ENCODE measurements at regions not wholly inside any gene's neighbourhood (a gene's known extent, or its start where the extent isn't known, plus 50 kb on each side); places are given as distances from the start of the nearest gene placed in this dataset.

DNA sequence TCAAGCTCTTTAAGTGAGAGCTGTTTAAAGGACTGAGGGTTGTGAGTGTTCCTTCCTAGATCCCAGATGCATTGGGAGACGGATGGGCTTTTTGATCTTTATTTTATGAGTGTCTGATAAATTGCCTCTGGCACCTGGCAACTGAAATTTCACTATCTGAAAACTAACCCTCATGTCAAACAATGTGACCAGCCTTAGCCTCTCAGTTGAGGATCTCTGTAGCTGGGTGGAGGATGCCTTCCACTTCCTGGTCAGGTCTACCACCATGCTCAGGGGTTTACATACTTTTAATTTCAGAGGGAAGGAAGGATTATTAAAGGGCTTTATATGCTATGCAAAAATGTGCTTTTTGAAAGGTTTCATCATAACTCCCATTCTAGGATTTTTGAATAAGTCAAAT, 70.5 kb upstream of the NT5C1B start:
- H3K36me3 Mint-ChIP-seq (ENCODE audit: insufficient read depth, unreplicated experiment), result no peaks in the 10 kb centered on the region
- peaks cover 5% of the 10 kb centered on the region for H3K9me3 Mint-ChIP-seq (ENCODE audit: low read depth, unreplicated experiment)
- no peak for DNase-seq
- H3K4me1 Mint-ChIP-seq (ENCODE audit: low read depth, unreplicated experiment), result no peaks in the 10 kb centered on the region
- no peak overlapping the region for H3K27ac Mint-ChIP-seq (ENCODE audit: unreplicated experiment)
- no peaks in the 10 kb centered on the region for H3K27me3 Mint-ChIP-seq (ENCODE audit: unreplicated experiment)
- H3K4me3 Mint-ChIP-seq (ENCODE audit: low read depth, unreplicated experiment), result no peak overlapping the region
- BruUV-seq (replicated peaks), result no TSS peak
- TF ChIP-seq, protein P1, sequence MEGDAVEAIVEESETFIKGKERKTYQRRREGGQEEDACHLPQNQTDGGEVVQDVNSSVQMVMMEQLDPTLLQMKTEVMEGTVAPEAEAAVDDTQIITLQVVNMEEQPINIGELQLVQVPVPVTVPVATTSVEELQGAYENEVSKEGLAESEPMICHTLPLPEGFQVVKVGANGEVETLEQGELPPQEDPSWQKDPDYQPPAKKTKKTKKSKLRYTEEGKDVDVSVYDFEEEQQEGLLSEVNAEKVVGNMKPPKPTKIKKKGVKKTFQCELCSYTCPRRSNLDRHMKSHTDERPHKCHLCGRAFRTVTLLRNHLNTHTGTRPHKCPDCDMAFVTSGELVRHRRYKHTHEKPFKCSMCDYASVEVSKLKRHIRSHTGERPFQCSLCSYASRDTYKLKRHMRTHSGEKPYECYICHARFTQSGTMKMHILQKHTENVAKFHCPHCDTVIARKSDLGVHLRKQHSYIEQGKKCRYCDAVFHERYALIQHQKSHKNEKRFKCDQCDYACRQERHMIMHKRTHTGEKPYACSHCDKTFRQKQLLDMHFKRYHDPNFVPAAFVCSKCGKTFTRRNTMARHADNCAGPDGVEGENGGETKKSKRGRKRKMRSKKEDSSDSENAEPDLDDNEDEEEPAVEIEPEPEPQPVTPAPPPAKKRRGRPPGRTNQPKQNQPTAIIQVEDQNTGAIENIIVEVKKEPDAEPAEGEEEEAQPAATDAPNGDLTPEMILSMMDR (IDR thresholded peaks at IDR 0.05; ENCODE audit: unreplicated experiment), result no peak
- CTCF ChIA-PET, result no interaction called here
- intact Hi-C loops (cut with micrococcal nuclease; ENCODE audit: unreplicated experiment), result no loop called here

DNA sequence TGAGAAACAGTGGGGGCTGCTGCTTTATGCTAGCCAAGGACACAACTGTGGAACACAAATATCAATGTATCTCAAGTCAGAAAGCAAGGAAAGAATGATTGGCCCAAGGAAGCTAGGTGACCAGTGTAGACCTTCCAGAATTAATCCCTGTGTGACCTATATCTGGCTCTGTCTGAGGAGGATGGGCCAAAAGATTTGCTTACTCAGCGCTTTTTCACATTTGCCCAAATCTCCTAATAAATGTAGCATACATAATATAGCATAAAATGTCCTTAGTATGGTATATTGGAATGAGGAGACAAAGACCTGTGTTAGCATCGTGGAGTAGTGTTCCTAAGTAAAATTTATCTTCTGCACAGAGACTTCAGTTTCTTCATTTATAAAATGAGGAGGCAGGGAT, 66.7 kb upstream of the NT5C1B start:
- Mint-ChIP-seq H3K36me3 (ENCODE audit: insufficient read depth, unreplicated experiment) (no peaks in the 10 kb centered on the region), H3K27me3 (ENCODE audit: unreplicated experiment) (no peaks in the 10 kb centered on the region), H3K27ac (ENCODE audit: unreplicated experiment) (no peak overlapping the region), H3K4me3 (ENCODE audit: low read depth, unreplicated experiment) (no peak overlapping the region), H3K9me3 (ENCODE audit: low read depth, unreplicated experiment) (peaks cover 3% of the 10 kb centered on the region), H3K4me1 (ENCODE audit: low read depth, unreplicated experiment) (no peaks in the 10 kb centered on the region)
- CTCF ChIA-PET, result no interaction called here
- intact Hi-C loops (cut with micrococcal nuclease; ENCODE audit: unreplicated experiment), result no loop called here
- no peak for DNase-seq
- BruUV-seq (replicated peaks), result no TSS peak
- TF ChIP-seq, protein P1 (IDR thresholded peaks at IDR 0.05; ENCODE audit: unreplicated experiment), result no peak

DNA sequence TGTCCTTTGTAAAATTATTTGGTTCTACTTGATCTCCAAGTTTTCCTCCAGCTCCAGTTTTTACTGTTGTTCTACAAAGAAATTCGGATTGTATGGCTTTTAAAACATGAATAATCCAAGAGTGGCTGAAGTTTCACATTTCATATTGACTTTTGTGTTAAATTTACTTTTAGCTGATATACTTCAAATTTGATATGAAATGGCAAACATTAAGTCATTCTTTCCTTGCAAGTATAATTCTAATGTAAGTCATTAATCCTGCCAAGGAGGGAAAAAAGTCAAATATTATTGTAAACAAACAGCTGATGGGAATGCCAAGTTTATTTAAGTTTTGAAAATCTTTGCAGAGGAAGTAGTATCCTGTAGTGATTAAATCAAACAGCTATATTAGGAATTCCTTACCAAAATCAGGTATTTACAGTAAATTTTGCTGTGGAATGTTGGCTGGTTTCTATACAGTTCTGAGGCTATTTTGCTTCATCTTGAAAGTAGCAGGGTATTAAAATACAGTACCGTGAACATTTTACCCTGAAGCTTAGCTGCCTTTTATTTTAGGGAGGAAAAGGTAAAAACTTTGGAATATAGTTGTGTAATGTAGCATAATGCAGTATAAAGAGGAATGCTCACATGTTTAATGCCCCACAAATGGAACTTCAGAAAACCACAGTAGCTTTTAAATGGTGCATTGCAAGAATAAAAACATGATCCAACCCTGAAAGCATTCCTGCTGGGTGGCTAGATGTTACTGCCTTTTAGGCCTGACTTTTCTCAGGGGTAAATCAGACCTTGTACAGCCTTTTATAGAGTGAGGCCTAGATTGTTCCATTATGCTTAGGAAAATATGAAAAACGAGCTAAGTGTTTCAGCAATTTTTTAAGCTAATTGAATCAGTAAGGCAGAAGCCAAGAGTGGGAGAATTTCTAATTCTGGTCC, 62.7 kb upstream of the NT5C1B start:
- CTCF ChIA-PET, result no interaction called here
- peaks cover 3% of the 10 kb centered on the region for H3K9me3 Mint-ChIP-seq (ENCODE audit: low read depth, unreplicated experiment)
- H3K27ac Mint-ChIP-seq (ENCODE audit: unreplicated experiment), result no peak overlapping the region
- intact Hi-C loops (cut with micrococcal nuclease; ENCODE audit: unreplicated experiment), result no loop called here
- no peaks in the 10 kb centered on the region for H3K27me3 Mint-ChIP-seq (ENCODE audit: unreplicated experiment)
- no peak for DNase-seq
- no peaks in the 10 kb centered on the region for H3K4me1 Mint-ChIP-seq (ENCODE audit: low read depth, unreplicated experiment)
- no peak overlapping the region for H3K4me3 Mint-ChIP-seq (ENCODE audit: low read depth, unreplicated experiment)
- TF ChIP-seq, protein P1 (IDR thresholded peaks at IDR 0.05; ENCODE audit: unreplicated experiment), result no peak
- no peaks in the 10 kb centered on the region for H3K36me3 Mint-ChIP-seq (ENCODE audit: insufficient read depth, unreplicated experiment)
- no TSS peak for BruUV-seq (replicated peaks)

DNA sequence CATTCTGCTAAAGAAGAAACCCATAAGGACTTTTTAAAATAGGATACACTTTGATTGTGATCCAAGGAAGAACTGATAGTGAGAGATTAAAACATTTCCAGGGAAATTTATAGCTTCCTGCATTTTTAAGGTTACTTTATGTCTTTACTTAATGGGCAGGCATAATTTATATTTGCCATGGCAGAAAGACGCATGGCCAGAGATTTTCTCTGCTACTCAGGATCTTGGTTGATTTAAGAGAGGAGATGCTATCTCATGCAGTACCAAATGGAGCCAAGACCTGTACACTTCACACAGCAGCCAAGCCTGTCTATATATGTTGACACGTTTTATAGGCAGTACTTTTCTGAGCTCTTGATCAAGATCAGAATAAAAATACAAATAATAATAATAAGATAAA, 60.9 kb upstream of the NT5C1B start:
- Mint-ChIP-seq H3K4me1 (ENCODE audit: low read depth, unreplicated experiment) (no peaks in the 10 kb centered on the region), H3K4me3 (ENCODE audit: low read depth, unreplicated experiment) (no peak overlapping the region), H3K9me3 (ENCODE audit: low read depth, unreplicated experiment) (peaks cover 7% of the 10 kb centered on the region), H3K27me3 (ENCODE audit: unreplicated experiment) (no peaks in the 10 kb centered on the region), H3K36me3 (ENCODE audit: insufficient read depth, unreplicated experiment) (no peaks in the 10 kb centered on the region), H3K27ac (ENCODE audit: unreplicated experiment) (no peak overlapping the region)
- BruUV-seq (replicated peaks), result no TSS peak
- TF ChIP-seq, protein P1 (IDR thresholded peaks at IDR 0.05; ENCODE audit: unreplicated experiment), result no peak
- DNase-seq, result no peak
- CTCF ChIA-PET, result no interaction called here
- intact Hi-C loops (cut with micrococcal nuclease; ENCODE audit: unreplicated experiment), result no loop called here

Measured in Calu3 (cell line).